AG09319 (cell line): ENCODE measurements at regions not wholly inside any gene's neighbourhood (a gene's known extent, or its start where the extent isn't known, plus 50 kb on each side); places are given as distances from the start of the nearest gene placed in this dataset.

Source experiments
- DNase-seq: peaks from one replicate; pipeline ENCODE4 v3.0.0-alpha.2; 2010; ENCODE audit warnings: low read depth; ENCODE audit errors: extremely low read depth
- TF ChIP-seq, protein P1 (sequence below): IDR thresholded peaks from 2 replicates; pipeline ENCODE4 v1.5.1; 2011; ENCODE audit warnings: low read depth, mild to moderate bottlenecking, inconsistent platforms, low read length, moderate library complexity

DNA sequence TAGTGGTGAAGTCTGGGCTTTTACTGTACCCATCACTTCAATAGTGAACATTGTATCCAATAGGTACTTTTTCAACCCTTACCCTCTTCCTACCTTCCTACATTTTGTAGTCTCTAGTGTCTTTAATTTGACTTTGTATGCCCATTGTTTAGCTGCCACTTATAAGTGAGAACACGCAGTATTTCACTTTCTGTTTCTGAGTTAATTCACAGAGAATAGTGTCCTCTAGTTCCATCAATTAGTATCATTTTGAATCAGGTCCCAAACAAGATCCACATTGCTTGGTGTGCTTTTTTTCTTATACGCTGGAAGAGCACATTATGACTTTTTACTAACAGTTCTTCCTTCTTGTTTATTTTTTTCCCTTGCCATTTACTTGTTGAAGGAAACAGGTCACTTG is 176.0 kb upstream of the WDFY3 start:
- no peak for DNase-seq
- TF ChIP-seq, protein P1, sequence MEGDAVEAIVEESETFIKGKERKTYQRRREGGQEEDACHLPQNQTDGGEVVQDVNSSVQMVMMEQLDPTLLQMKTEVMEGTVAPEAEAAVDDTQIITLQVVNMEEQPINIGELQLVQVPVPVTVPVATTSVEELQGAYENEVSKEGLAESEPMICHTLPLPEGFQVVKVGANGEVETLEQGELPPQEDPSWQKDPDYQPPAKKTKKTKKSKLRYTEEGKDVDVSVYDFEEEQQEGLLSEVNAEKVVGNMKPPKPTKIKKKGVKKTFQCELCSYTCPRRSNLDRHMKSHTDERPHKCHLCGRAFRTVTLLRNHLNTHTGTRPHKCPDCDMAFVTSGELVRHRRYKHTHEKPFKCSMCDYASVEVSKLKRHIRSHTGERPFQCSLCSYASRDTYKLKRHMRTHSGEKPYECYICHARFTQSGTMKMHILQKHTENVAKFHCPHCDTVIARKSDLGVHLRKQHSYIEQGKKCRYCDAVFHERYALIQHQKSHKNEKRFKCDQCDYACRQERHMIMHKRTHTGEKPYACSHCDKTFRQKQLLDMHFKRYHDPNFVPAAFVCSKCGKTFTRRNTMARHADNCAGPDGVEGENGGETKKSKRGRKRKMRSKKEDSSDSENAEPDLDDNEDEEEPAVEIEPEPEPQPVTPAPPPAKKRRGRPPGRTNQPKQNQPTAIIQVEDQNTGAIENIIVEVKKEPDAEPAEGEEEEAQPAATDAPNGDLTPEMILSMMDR = no peak

DNA sequence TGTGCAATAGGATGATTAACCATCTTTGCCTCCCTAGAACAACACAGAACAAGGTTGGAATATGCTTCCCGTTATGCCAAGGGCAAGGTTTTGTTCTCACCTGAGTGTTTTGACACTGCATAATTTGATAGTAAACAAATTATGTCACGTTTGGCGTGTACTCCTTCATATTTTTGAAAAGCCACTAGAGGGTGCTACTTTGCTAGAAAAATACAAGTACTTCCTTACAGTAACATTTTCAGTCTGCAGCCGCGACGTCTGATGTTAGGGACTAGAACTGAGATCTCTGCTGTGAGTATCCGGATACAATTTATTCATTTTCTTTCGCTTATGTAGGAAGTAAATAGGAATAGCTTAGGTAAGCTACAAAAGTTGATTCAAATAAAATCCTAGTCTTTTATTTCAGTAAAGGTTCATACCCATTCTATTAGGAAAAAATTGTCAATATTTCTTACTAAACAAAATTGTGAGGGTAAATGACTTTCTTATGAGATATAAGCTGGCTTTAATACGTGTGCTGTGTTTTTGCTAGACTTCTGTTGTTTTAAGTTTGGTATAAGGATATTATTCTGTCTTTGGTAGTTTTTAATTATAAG is 181.1 kb upstream of the WDFY3 start:
- TF ChIP-seq, protein P1 = peak; percentile 53
- peak; percentile 22 for DNase-seq

DNA sequence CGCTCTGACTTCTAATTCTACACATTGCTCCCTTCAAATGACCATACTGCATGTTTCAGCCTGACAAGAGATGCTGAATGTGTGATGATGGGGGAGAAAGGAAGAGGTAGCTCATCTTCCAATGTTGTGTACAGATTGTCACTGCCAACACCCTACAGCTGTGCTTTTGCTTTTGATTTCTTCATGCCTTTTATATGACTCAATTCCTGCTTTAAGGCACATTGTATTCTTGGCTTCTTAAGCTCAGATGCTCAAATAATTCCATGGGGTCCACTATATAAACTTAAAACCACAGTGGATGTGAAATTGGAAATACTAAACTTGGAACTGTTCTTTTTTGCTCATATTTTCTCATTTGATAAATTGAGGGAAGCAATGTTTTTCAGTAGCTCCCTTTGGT is 183.2 kb upstream of the WDFY3 start:
- TF ChIP-seq, protein P1 = no peak
- DNase-seq = no peak

DNA sequence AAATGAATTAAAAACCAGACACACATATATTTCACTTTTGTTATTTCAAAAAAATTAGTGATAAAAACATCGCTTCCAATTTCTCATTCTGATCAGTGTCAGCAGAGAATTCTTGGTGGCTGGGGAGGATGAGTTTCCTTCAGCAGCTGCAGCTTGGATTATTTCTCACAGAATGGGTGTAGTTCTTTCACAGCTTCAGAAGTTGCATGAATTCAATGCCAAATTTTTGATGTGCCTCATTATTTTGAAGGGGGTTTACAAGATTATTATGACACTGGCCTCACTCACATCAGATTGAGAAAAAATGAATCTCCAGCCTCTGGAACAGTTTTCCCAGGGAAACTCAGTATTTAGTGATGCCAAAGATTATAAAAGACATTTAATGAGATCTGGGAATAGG is 184.9 kb upstream of the WDFY3 start:
- no peak for DNase-seq

DNA sequence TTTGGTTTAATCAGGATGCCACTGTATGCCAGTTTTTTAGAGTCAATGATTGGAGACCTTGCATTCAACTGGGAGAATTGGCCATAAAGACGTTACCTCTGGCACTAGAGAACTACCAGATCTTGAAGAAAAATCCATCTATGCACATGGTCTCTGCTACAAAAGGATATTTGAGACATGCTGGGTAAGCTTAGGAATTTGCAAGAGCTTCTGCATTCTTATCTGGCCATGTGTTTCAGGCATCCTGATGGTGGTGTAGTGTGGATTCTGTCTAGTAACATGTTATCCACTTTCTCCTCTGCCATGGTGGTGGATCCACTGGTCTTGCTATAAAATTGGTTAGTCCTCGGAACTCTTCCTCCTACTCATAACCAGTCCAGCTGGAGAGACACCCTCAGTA is 185.3 kb upstream of the WDFY3 start:
- TF ChIP-seq, protein P1 = no peak
- DNase-seq = no peak

More for the DNA sequence above, 184.9 kb upstream of the WDFY3 start:
- TF ChIP-seq, protein P1 = no peak

DNA sequence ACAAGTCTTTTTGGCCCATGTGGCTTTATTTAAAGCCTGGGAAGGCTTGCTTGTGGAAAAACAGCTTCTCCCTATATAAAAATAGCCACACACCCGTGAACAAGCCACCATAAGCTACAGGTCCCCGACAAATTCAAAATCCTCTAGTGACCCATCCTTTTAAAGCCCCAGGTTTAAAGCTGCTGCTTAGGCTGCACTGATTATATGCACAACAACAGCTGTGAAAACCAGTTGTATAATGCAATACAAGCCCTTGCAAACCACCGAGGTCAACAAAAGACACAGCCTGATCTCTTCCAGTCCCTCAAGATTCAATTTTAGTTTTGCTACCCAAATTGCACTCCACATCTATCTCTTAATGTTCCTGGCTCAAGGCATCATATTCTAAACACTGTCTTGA is 186.0 kb upstream of the WDFY3 start:
- no peak for DNase-seq
- TF ChIP-seq, protein P1 = no peak

DNA sequence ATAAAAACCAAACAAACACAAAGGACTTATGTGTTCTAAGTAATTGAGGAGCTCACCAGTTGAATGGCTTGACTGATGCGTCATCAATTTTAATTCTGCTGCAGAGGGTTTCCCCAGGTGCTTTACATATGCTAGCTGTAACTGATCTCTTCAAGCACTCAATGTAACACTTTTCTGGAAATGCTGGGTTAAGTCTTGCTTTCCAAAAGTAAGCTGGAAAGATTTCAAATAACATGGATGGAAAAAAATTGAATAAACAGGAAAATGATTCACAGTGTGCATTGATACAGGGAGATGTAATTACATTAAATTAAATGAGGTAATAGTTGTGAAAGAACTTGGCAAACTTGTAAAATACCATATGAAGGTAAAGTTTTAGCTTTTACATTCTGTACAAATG is 186.7 kb upstream of the WDFY3 start:
- DNase-seq = peak; percentile 19
- TF ChIP-seq, protein P1 = no peak
